Mucosa of stomach (tissue), 1 donor: ENCODE measurements at regions not wholly inside any gene's neighbourhood (a gene's known extent, or its start where the extent isn't known, plus 50 kb on each side); places are given as distances from the start of the nearest gene placed in this dataset.

Source experiments
- H3K27me3 ChIP-seq: one replicate; pipeline ENCODE4 v1.7.0; 2013; ENCODE audit warnings: mild to moderate bottlenecking, low read length; ENCODE audit not compliant: control insufficient read depth, insufficient read depth
- H3K36me3 ChIP-seq: one replicate; pipeline ENCODE4 v1.7.0; 2013; ENCODE audit warnings: low read length; ENCODE audit not compliant: control insufficient read depth, insufficient read depth
- H3K4me1 ChIP-seq: one replicate; pipeline ENCODE4 v1.7.0; 2013; ENCODE audit warnings: mild to moderate bottlenecking, low read length; ENCODE audit not compliant: control insufficient read depth, insufficient read depth
- H3K4me3 ChIP-seq: one replicate; pipeline ENCODE4 v1.7.0; 2013; ENCODE audit warnings: low read length
- H3K9ac ChIP-seq: one replicate; pipeline ENCODE4 v1.7.0; 2013; ENCODE audit warnings: mild to moderate bottlenecking, low read length, moderate library complexity
- H3K9me3 ChIP-seq: one replicate; pipeline ENCODE4 v1.7.0; 2013; ENCODE audit warnings: mild to moderate bottlenecking, low read length, moderate library complexity; ENCODE audit not compliant: control insufficient read depth
- donor health status: Pancreatic carcinoma.

GRCh38 chr2:134770702-134771101 is 51.9 kb upstream of the TMEM163 start:
- Histone ChIP-seq H3K4me3 (no peak overlapping the region), H3K27me3 (no peaks in the 10 kb centered on the region), H3K4me1 (peaks cover 31% of the 10 kb centered on the region), H3K9ac (no peak overlapping the region), H3K9me3 (no peaks in the 10 kb centered on the region), H3K36me3 (no peaks in the 10 kb centered on the region)

GRCh38 chr2:134771313-134771801 is 52.6 kb upstream of the TMEM163 start:
- no peaks in the 10 kb centered on the region for H3K9me3 ChIP-seq
- no peaks in the 10 kb centered on the region for H3K27me3 ChIP-seq
- H3K4me3 ChIP-seq: no peak overlapping the region
- H3K4me1 ChIP-seq: peaks cover 37% of the 10 kb centered on the region
- H3K36me3 ChIP-seq: no peaks in the 10 kb centered on the region
- H3K9ac ChIP-seq: no peak overlapping the region

- no peaks in the 10 kb centered on the region for H3K36me3 ChIP-seq
- no peaks in the 10 kb centered on the region for H3K27me3 ChIP-seq
- no peak overlapping the region for H3K4me3 ChIP-seq
- H3K9ac ChIP-seq: no peak overlapping the region
- peaks cover 37% of the 10 kb centered on the region for H3K4me1 ChIP-seq
- no peaks in the 10 kb centered on the region for H3K9me3 ChIP-seq
Measured at GRCh38 chr2:134772493-134773169, 53.8 kb upstream of the TMEM163 start.

GRCh38 chr2:134773335-134773734 is 54.5 kb upstream of the TMEM163 start:
- H3K36me3 ChIP-seq: no peaks in the 10 kb centered on the region
- H3K9ac ChIP-seq: no peak overlapping the region
- H3K9me3 ChIP-seq: no peaks in the 10 kb centered on the region
- H3K27me3 ChIP-seq: no peaks in the 10 kb centered on the region
- peaks cover 37% of the 10 kb centered on the region for H3K4me1 ChIP-seq
- no peak overlapping the region for H3K4me3 ChIP-seq

- Histone ChIP-seq H3K27me3 (no peaks in the 10 kb centered on the region), H3K36me3 (no peaks in the 10 kb centered on the region), H3K9me3 (no peaks in the 10 kb centered on the region), H3K9ac (peak overlapping the region; percentile 9), H3K4me1 (peaks cover 37% of the 10 kb centered on the region), H3K4me3 (no peak overlapping the region)
Measured at GRCh38 chr2:134773759-134774742, 55.3 kb upstream of the TMEM163 start.

- H3K27me3 ChIP-seq: no peaks in the 10 kb centered on the region
- H3K9ac ChIP-seq: no peak overlapping the region
- H3K4me3 ChIP-seq: no peak overlapping the region
- H3K9me3 ChIP-seq: no peaks in the 10 kb centered on the region
- H3K36me3 ChIP-seq: no peaks in the 10 kb centered on the region
- peaks cover 37% of the 10 kb centered on the region for H3K4me1 ChIP-seq
Measured at GRCh38 chr2:134774786-134775641, 56.2 kb upstream of the TMEM163 start.

GRCh38 chr2:134776836-134777235 is 58.0 kb upstream of the TMEM163 start:
- H3K4me3 ChIP-seq: no peak overlapping the region

GRCh38 chr2:134777593-134777992 is 58.8 kb upstream of the TMEM163 start:
- peaks cover 34% of the 10 kb centered on the region for H3K4me1 ChIP-seq

More at GRCh38 chr2:134776836-134777235, 58.0 kb upstream of the TMEM163 start:
- no peaks in the 10 kb centered on the region for H3K27me3 ChIP-seq
- H3K4me1 ChIP-seq: peaks cover 37% of the 10 kb centered on the region
- no peak overlapping the region for H3K9ac ChIP-seq
- H3K9me3 ChIP-seq: no peaks in the 10 kb centered on the region
- H3K36me3 ChIP-seq: no peaks in the 10 kb centered on the region

GRCh38 chr2:134778372-134778771 is 59.6 kb upstream of the TMEM163 start:
- Histone ChIP-seq H3K4me1 (peaks cover 28% of the 10 kb centered on the region), H3K27me3 (no peaks in the 10 kb centered on the region), H3K4me3 (no peak overlapping the region), H3K36me3 (no peaks in the 10 kb centered on the region), H3K9ac (no peak overlapping the region), H3K9me3 (no peaks in the 10 kb centered on the region)

More at GRCh38 chr2:134777593-134777992, 58.8 kb upstream of the TMEM163 start:
- Histone ChIP-seq H3K36me3 (no peaks in the 10 kb centered on the region), H3K27me3 (no peaks in the 10 kb centered on the region), H3K4me3 (no peak overlapping the region), H3K9me3 (no peaks in the 10 kb centered on the region), H3K9ac (no peak overlapping the region)

- Histone ChIP-seq H3K9me3 (no peaks in the 10 kb centered on the region), H3K36me3 (no peaks in the 10 kb centered on the region), H3K4me1 (peaks cover 3% of the 10 kb centered on the region), H3K4me3 (no peak overlapping the region), H3K9ac (no peak overlapping the region), H3K27me3 (no peaks in the 10 kb centered on the region)
Measured at GRCh38 chr2:134780972-134781371, 57.4 kb upstream of the ACMSD start.

- H3K9me3 ChIP-seq: no peaks in the 10 kb centered on the region
- H3K27me3 ChIP-seq: no peaks in the 10 kb centered on the region
- H3K36me3 ChIP-seq: no peaks in the 10 kb centered on the region
- no peak overlapping the region for H3K9ac ChIP-seq
- H3K4me3 ChIP-seq: no peak overlapping the region
- no peaks in the 10 kb centered on the region for H3K4me1 ChIP-seq
Measured at GRCh38 chr2:134782107-134782506, 56.3 kb upstream of the ACMSD start.
